ENCODE measurements at regions not wholly inside any gene's neighbourhood (a gene's known extent, or its start where the extent isn't known, plus 50 kb on each side); places are given as distances from the start of the nearest gene placed in this dataset.
A peak's percentile ranks its signal among the peaks of the same experiment; 100 is the strongest.

- no peak for TF ChIP-seq CTCF (IDR thresholded peaks at IDR 0.05; ENCODE audit: low read depth, low read length, missing control alignments)
- H3K4me3 ChIP-seq (ENCODE audit: low read depth, low read length), result no peak overlapping the region
- DNase-seq (ENCODE audit: low read depth), result no peak
Measured at GRCh38 chr1:43083375-43083891, 88.7 kb downstream of the EBNA1BP2 start.

- no peak overlapping the region for H3K4me3 ChIP-seq (ENCODE audit: low read depth, low read length)
- no peak for DNase-seq (ENCODE audit: low read depth)
- TF ChIP-seq CTCF (IDR thresholded peaks at IDR 0.05; ENCODE audit: low read depth, low read length, missing control alignments), result no peak
Measured at GRCh38 chr1:43082740-43083139, 89.3 kb downstream of the EBNA1BP2 start.

- TF ChIP-seq CTCF (IDR thresholded peaks at IDR 0.05; ENCODE audit: low read depth, low read length, missing control alignments), result no peak
- H3K4me3 ChIP-seq (ENCODE audit: low read depth, low read length), result no peak overlapping the region
- no peak for DNase-seq (ENCODE audit: low read depth)
Measured at GRCh38 chr1:43077273-43077672, 94.8 kb downstream of the EBNA1BP2 start.

- H3K4me3 ChIP-seq (ENCODE audit: low read depth, low read length), result no peak overlapping the region
- no peak for DNase-seq (ENCODE audit: low read depth)
- no peak for TF ChIP-seq CTCF (IDR thresholded peaks at IDR 0.05; ENCODE audit: low read depth, low read length, missing control alignments)
Measured at GRCh38 chr1:43074709-43075108, 97.4 kb downstream of the EBNA1BP2 start.

GRCh38 chr1:43074244-43074643 lies 97.8 kb downstream of the EBNA1BP2 start:
- no peak for DNase-seq (ENCODE audit: low read depth)
- no peak overlapping the region for H3K4me3 ChIP-seq (ENCODE audit: low read depth, low read length)
- TF ChIP-seq CTCF (IDR thresholded peaks at IDR 0.05; ENCODE audit: low read depth, low read length, missing control alignments), result no peak

- TF ChIP-seq CTCF (IDR thresholded peaks at IDR 0.05; ENCODE audit: low read depth, low read length, missing control alignments), result peak; percentile 80
- no peak overlapping the region for H3K4me3 ChIP-seq (ENCODE audit: low read depth, low read length)
- peak; percentile 31 for DNase-seq (ENCODE audit: low read depth)
Measured at GRCh38 chr1:43073490-43074230, 98.4 kb downstream of the EBNA1BP2 start.

- DNase-seq (ENCODE audit: low read depth), result no peak
- no peak overlapping the region for H3K4me3 ChIP-seq (ENCODE audit: low read depth, low read length)
- no peak for TF ChIP-seq CTCF (IDR thresholded peaks at IDR 0.05; ENCODE audit: low read depth, low read length, missing control alignments)
Measured at GRCh38 chr1:43072314-43072713, 99.8 kb downstream of the EBNA1BP2 start.

Measured in GM12864 (cell line).